ENCODE measurements at regions not wholly inside any gene's neighbourhood (a gene's known extent, or its start where the extent isn't known, plus 50 kb on each side); places are given as distances from the start of the nearest gene placed in this dataset.

- Histone ChIP-seq H3K4me3 (replicated peaks; ENCODE audit: insufficient read depth, low read length) (no peak overlapping the region), H3K27ac (replicated peaks) (no peak overlapping the region), H3K27me3 (ENCODE audit: insufficient read depth, poor library complexity, severe bottlenecking) (no peaks in the 10 kb centered on the region)
- no peak for DNase-seq (ENCODE audit: low read depth in 1 of 2, low spot score in 1 of 2)
- TF ChIP-seq SPI1 (IDR thresholded peaks at IDR 0.05; ENCODE audit: borderline replicate concordance, low read depth) (no peak), GABPA (IDR thresholded peaks at IDR 0.05; ENCODE audit: low read depth) (no peak), POLR2AphosphoS5 (IDR thresholded peaks at IDR 0.05; ENCODE audit: low read depth) (no peak), CTCF (IDR thresholded peaks at IDR 0.05; ENCODE audit: insufficient read depth, low read length) (no peak), REST (IDR thresholded peaks at IDR 0.05; ENCODE audit: insufficient replicate concordance, low read depth) (no peak)
Measured at GRCh38 chr20:39871013-39871412, 818.0 kb downstream of the MAFB start.

- TF ChIP-seq GABPA (IDR thresholded peaks at IDR 0.05; ENCODE audit: low read depth), result no peak
- Histone ChIP-seq H3K27me3 (ENCODE audit: insufficient read depth, poor library complexity, severe bottlenecking) (no peaks in the 10 kb centered on the region), H3K4me3 (replicated peaks; ENCODE audit: insufficient read depth, low read length) (no peak overlapping the region), H3K27ac (replicated peaks) (no peak overlapping the region)
- no peak for DNase-seq (ENCODE audit: low read depth in 1 of 2, low spot score in 1 of 2)
Measured at GRCh38 chr20:39865446-39865845, 823.6 kb downstream of the MAFB start.

- Histone ChIP-seq H3K4me3 (replicated peaks; ENCODE audit: insufficient read depth, low read length) (no peak overlapping the region), H3K27ac (replicated peaks) (no peak overlapping the region), H3K27me3 (ENCODE audit: insufficient read depth, poor library complexity, severe bottlenecking) (no peaks in the 10 kb centered on the region)
- no peak for DNase-seq (ENCODE audit: low read depth in 1 of 2, low spot score in 1 of 2)
- TF ChIP-seq SPI1 (IDR thresholded peaks at IDR 0.05; ENCODE audit: borderline replicate concordance, low read depth) (no peak), GABPA (IDR thresholded peaks at IDR 0.05; ENCODE audit: low read depth) (no peak), CTCF (IDR thresholded peaks at IDR 0.05; ENCODE audit: insufficient read depth, low read length) (no peak), REST (IDR thresholded peaks at IDR 0.05; ENCODE audit: insufficient replicate concordance, low read depth) (no peak), POLR2AphosphoS5 (IDR thresholded peaks at IDR 0.05; ENCODE audit: low read depth) (no peak)
Measured at GRCh38 chr20:39862470-39862891, 826.6 kb downstream of the MAFB start.

- DNase-seq (ENCODE audit: low read depth in 1 of 2, low spot score in 1 of 2), result no peak
- Histone ChIP-seq H3K4me3 (replicated peaks; ENCODE audit: insufficient read depth, low read length) (no peak overlapping the region), H3K27me3 (ENCODE audit: insufficient read depth, poor library complexity, severe bottlenecking) (peaks cover 3% of the 10 kb centered on the region), H3K27ac (replicated peaks) (no peak overlapping the region)
- TF ChIP-seq SPI1 (IDR thresholded peaks at IDR 0.05; ENCODE audit: borderline replicate concordance, low read depth), result no peak
- no peak for TF ChIP-seq GABPA (IDR thresholded peaks at IDR 0.05; ENCODE audit: low read depth)
Measured at GRCh38 chr20:39861381-39861780, 827.7 kb downstream of the MAFB start.

- H3K27me3 ChIP-seq (ENCODE audit: insufficient read depth, poor library complexity, severe bottlenecking), result peaks cover 3% of the 10 kb centered on the region
- H3K4me3 ChIP-seq (replicated peaks; ENCODE audit: insufficient read depth, low read length), result no peak overlapping the region
- TF ChIP-seq REST (IDR thresholded peaks at IDR 0.05; ENCODE audit: insufficient replicate concordance, low read depth), result no peak
- TF ChIP-seq SPI1 (IDR thresholded peaks at IDR 0.05; ENCODE audit: borderline replicate concordance, low read depth), result no peak
- TF ChIP-seq CTCF (IDR thresholded peaks at IDR 0.05; ENCODE audit: insufficient read depth, low read length), result no peak
- no peak for TF ChIP-seq POLR2AphosphoS5 (IDR thresholded peaks at IDR 0.05; ENCODE audit: low read depth)
- TF ChIP-seq GABPA (IDR thresholded peaks at IDR 0.05; ENCODE audit: low read depth), result no peak
- H3K27ac ChIP-seq (replicated peaks), result no peak overlapping the region
- no peak for DNase-seq (ENCODE audit: low read depth in 1 of 2, low spot score in 1 of 2)
Measured at GRCh38 chr20:39857835-39858234, 831.2 kb downstream of the MAFB start.
